K562 (cell line): ENCODE measurements at regions not wholly inside any gene's neighbourhood (a gene's known extent, or its start where the extent isn't known, plus 50 kb on each side); places are given as distances from the start of the nearest gene placed in this dataset.

ENCODE experiments used
- ATAC-seq: fragments of 200-7000 bp; cut with Tn5 transposase; 3 replicates; pipeline ENCODE4 v1.9.1; 2020; ENCODE audit warnings: moderate library complexity
- BruUV-seq: library from RNA; stranded (reverse); fragments of 400-500 nt; replicated peaks from 2 replicates; lab custom pipeline; 2021; lab: Mats Ljungman, UMichigan
- CTCF ChIA-PET: fragments of 300-600 bp; formaldehyde crosslinking; extraction: SDS; loops from one replicate; lab custom pipeline; 2021; ENCODE audit warnings: low intra/inter-chr PET ratio; lab: Yijun Ruan, JAX
- POLR2A ChIA-PET: fragments of 300-600, 350-650 bp; sonication (Branson Sonifier 250); formaldehyde crosslinking; extraction: SDS; loops from one replicate; lab custom pipeline; 2021; ENCODE audit warnings: antibody characterized with exemption, inconsistent platforms; lab: Yijun Ruan, JAX
- DNase-seq, 4 experiments: peaks; one replicate each; pipeline versions ENCODE4 v3.0.0 to v3.0.0-alpha.2; 2011 to 2018; ENCODE audit warnings: low spot score in 3 of 4, mixed read lengths in 3 of 4; ENCODE audit errors: extremely low read depth in 1 of 4
- FAIRE-seq: peaks from 2 replicates; lab custom pipeline; 2011; peaks lifted over from hg19 to GRCh38; lab: Jason Lieb, UNC
- H2AFZ ChIP-seq: 2 replicates; pipeline ENCODE4 v1.6.0; 2011; ENCODE audit warnings: low read depth, low read length, control low read depth, inconsistent platforms
- H3K27ac ChIP-seq: fragments of 200-600 bp; 3 replicates; pipeline ENCODE4 v1.8.0; 2011; ENCODE audit warnings: low read depth, mild to moderate bottlenecking, control low read depth, inconsistent platforms, low read length, moderate library complexity, mixed read lengths; ENCODE audit errors: extremely low read depth
- H3K27me3 ChIP-seq, 2 experiments: fragments of 300-600 bp in 1 of 2; 2 replicates in 1 of 2; 3 replicates in 1 of 2; pipeline versions ENCODE4 v1.6.0 to v1.8.0; 2011; ENCODE audit warnings: inconsistent platforms in 2 of 2, low read length in 2 of 2, mild to moderate bottlenecking in 1 of 2, mixed read lengths in 1 of 2, moderate library complexity in 1 of 2; ENCODE audit not compliant: control insufficient read depth in 2 of 2, insufficient read depth in 2 of 2
- H3K36me3 ChIP-seq: fragments of 300-600 bp; 3 replicates; pipeline ENCODE4 v1.8.0; 2011; ENCODE audit warnings: mild to moderate bottlenecking, low read length, inconsistent platforms; ENCODE audit not compliant: control insufficient read depth, insufficient read depth
- H3K4me1 ChIP-seq, 2 experiments: fragments of 200-600 bp in 1 of 2; replicated peaks in 1 of 2; 2 replicates in 1 of 2; 3 replicates in 1 of 2; pipeline versions ENCODE4 v1.5.1 to v1.8.0; 2011; ENCODE audit warnings: inconsistent platforms in 2 of 2, low read length in 2 of 2, mild to moderate bottlenecking in 1 of 2, mixed read lengths in 1 of 2, moderate library complexity in 1 of 2; ENCODE audit not compliant: control insufficient read depth in 2 of 2, insufficient read depth in 2 of 2
- H3K4me2 ChIP-seq: 2 replicates; pipeline ENCODE4 v1.6.1; 2011; ENCODE audit warnings: low read length, control low read depth, inconsistent platforms, mixed read lengths; ENCODE audit not compliant: insufficient read depth
- H3K4me3 ChIP-seq: fragments of 200-600 bp; sonication (generic), shearing (Covaris generic); 2 replicates; pipeline ENCODE4 v1.5.1; 2016; ENCODE audit warnings: control low read depth, inconsistent platforms
- H3K79me2 ChIP-seq: fragments of 200-600 bp; 3 replicates; pipeline ENCODE4 v1.8.0; 2011; ENCODE audit warnings: low read length, inconsistent platforms; ENCODE audit not compliant: control insufficient read depth, insufficient read depth
- H3K9ac ChIP-seq, 2 experiments: 2 replicates each; pipeline versions ENCODE4 v1.6.0 to v1.6.1; 2011; ENCODE audit warnings: low read depth in 2 of 2, low read length in 2 of 2, control low read depth in 1 of 2, inconsistent platforms in 1 of 2, mild to moderate bottlenecking in 1 of 2, mixed read lengths in 1 of 2; ENCODE audit not compliant: insufficient read depth in 1 of 2
- H3K9me1 ChIP-seq: one replicate; pipeline ENCODE4 v1.6.0; 2011; ENCODE audit warnings: inconsistent platforms, mild to moderate bottlenecking, low read length, moderate library complexity; ENCODE audit not compliant: control insufficient read depth, insufficient read depth
- H3K9me3 ChIP-seq: replicated peaks from 2 replicates; pipeline ENCODE4 v1.5.1; 2011; ENCODE audit warnings: low read depth, low read length, inconsistent platforms; ENCODE audit not compliant: control insufficient read depth, insufficient read depth
- H4K20me1 ChIP-seq: replicated peaks from 2 replicates; pipeline ENCODE4 v1.6.1; 2011; ENCODE audit warnings: low read length, inconsistent platforms, mixed read lengths; ENCODE audit not compliant: control insufficient read depth, insufficient read depth
- E2F1 ChIP-seq: sonication (generic); formaldehyde crosslinking; IDR thresholded peaks from 2 replicates; pipeline ENCODE4 v1.8.1; 2023; ENCODE audit warnings: mild to moderate bottlenecking, missing genetic modification reagents, moderate library complexity
- HMG20B ChIP-seq: fragments of 250-450 bp; sonication (Bioruptor Pico); IDR thresholded peaks from 2 replicates; pipeline ENCODE4 v1.5.0; 2021; ENCODE audit warnings: mild to moderate bottlenecking
- RERE ChIP-seq: sonication (generic); formaldehyde crosslinking; IDR thresholded peaks from 2 replicates; pipeline ENCODE4 v1.8.0; 2023; ENCODE audit warnings: missing genetic modification reagents, mild to moderate bottlenecking, borderline replicate concordance
- SMAD3 ChIP-seq: fragments of 450-650 bp; formaldehyde crosslinking; conservative IDR thresholded peaks from 2 replicates; pipeline ENCODE4 v1.4.0; 2020; ENCODE audit warnings: mild to moderate bottlenecking
- ZBTB17 ChIP-seq: fragments of 450-650 bp; formaldehyde crosslinking; IDR thresholded peaks from 2 replicates; pipeline ENCODE4 v1.4.0; 2020; ENCODE audit warnings: mild to moderate bottlenecking
- ZNF23 ChIP-seq: fragments of 250-450 bp; sonication (Bioruptor Pico); IDR thresholded peaks from 2 replicates; pipeline ENCODE4 v1.4.0; 2020; ENCODE audit warnings: mild to moderate bottlenecking
- ZNF280A ChIP-seq: fragments of 450-650 bp; IDR thresholded peaks from 2 replicates; pipeline ENCODE4 v1.6.1; 2018; ENCODE audit warnings: mild to moderate bottlenecking, low read depth; ENCODE audit not compliant: partially characterized antibody
- ZNF707 ChIP-seq: fragments of 250-450 bp; sonication (Bioruptor Pico); conservative IDR thresholded peaks from 2 replicates; pipeline ENCODE4 v1.8.0; 2022; ENCODE audit warnings: inconsistent platforms, mild to moderate bottlenecking, moderate library complexity
- ZNF764 ChIP-seq: fragments of 250-450 bp; sonication (Bioruptor Pico); IDR thresholded peaks from 2 replicates; pipeline ENCODE4 v1.4.0; 2020; ENCODE audit warnings: low read depth, mild to moderate bottlenecking, moderate library complexity
- WGBS: fragments of 100-300 bp; shearing (Covaris generic); methylation state at CpG from one replicate; pipeline ENCODE4 v1.1.6; 2016; ENCODE audit warnings: low coverage, mixed read lengths; ENCODE audit not compliant: insufficient coverage; ENCODE audit errors: missing lambda C conversion rate; 5-methylcytosine and 5-hydroxymethylcytosine counted together
- in situ Hi-C: fragments of 300-500 bp; cut with MboI; formaldehyde crosslinking; loops from 4 replicates; pipeline ENCODE4 v1.15.0; 2018; ENCODE audit warnings: inconsistent platforms, mixed read lengths
- intact Hi-C: fragments of 100-400 bp; cut with micrococcal nuclease; formaldehyde crosslinking; loops from 2 replicates; pipeline ENCODE4 v1.14.2; 2022
- TF ChIP-seq, protein P1 (sequence below): fragments of 250-450 bp; sonication (Bioruptor Pico); IDR thresholded peaks from 2 replicates; pipeline ENCODE4 v1.8.0; 2021; ENCODE audit warnings: moderate library complexity, mild to moderate bottlenecking, inconsistent platforms

GRCh38 chr3:107986505-107986904 is 104.3 kb downstream of the CD47 start:
- no peak for FAIRE-seq
- no peak for TF ChIP-seq RERE (CRISPR knock-in tag)
- TF ChIP-seq ZNF707 (CRISPR knock-in tag): no peak
- TF ChIP-seq HMG20B (CRISPR knock-in tag): no peak
- no peak for TF ChIP-seq E2F1 (CRISPR knock-in tag)
- TF ChIP-seq ZNF764 (CRISPR knock-in tag): no peak
- TF ChIP-seq ZNF280A: no peak
- no peak for TF ChIP-seq SMAD3
- no peak for TF ChIP-seq ZBTB17 (CRISPR knock-in tag)
- TF ChIP-seq, protein P1, sequence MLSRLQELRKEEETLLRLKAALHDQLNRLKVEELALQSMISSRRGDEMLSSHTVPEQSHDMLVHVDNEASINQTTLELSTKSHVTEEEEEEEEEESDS (CRISPR knock-in tag): no peak
- TF ChIP-seq ZNF23 (CRISPR knock-in tag): no peak
- no peak overlapping the region for H3K27ac ChIP-seq

More at GRCh38 chr3:107986505-107986904, 104.3 kb downstream of the CD47 start:
- no peak overlapping the region for H3K4me2 ChIP-seq
- no peak overlapping the region for H3K4me3 ChIP-seq
- 2% methylated on average over 4 of the region's 4 CpGs for WGBS
- ChIA-PET POLR2A (interaction anchor here (0.5 kb wide), 1 partner anchor 15 kb away, joined by 3 read pairs; no protein-coding TSS in a partner anchor), CTCF (no interaction called here)
- DNase-seq: no peak
- no peak overlapping the region for H3K9ac ChIP-seq
- in situ Hi-C loops (no loop called here), intact Hi-C loops (no loop called here)
- H3K9me3 ChIP-seq: no peaks in the 10 kb centered on the region
- H3K4me1 ChIP-seq: no peaks in the 10 kb centered on the region
- H4K20me1 ChIP-seq: no peaks in the 10 kb centered on the region
- no peaks in the 10 kb centered on the region for H3K79me2 ChIP-seq
- H3K9me1 ChIP-seq: no peaks in the 10 kb centered on the region
- no peak for ATAC-seq
- no TSS peak for BruUV-seq
- H3K36me3 ChIP-seq: no peaks in the 10 kb centered on the region
- H2AFZ ChIP-seq: no peak overlapping the region
- H3K27me3 ChIP-seq: peaks cover 4 to 16% of the 10 kb centered on the region in 2 experiments; a peak in 3 of 5 replicates
